A673 (cell line): ENCODE measurements at regions not wholly inside any gene's neighbourhood (a gene's known extent, or its start where the extent isn't known, plus 50 kb on each side); places are given as distances from the start of the nearest gene placed in this dataset.

ENCODE experiments used
- BruUV-seq: library from RNA; stranded (reverse); fragments of 400-500 nt; replicated peaks from 2 replicates; lab custom pipeline; 2021; lab: Mats Ljungman, UMichigan
- CTCF ChIA-PET: fragments of 300-600 bp; sonication (Branson Sonifier 250); formaldehyde crosslinking; loops from one replicate; lab custom pipeline; 2022; ENCODE audit warnings: antibody characterized with exemption; lab: Charles Lee
- POLR2A ChIA-PET: fragments of 300-600 bp; sonication (Branson Sonifier 250); formaldehyde crosslinking; loops from one replicate; lab custom pipeline; 2022; ENCODE audit warnings: antibody characterized with exemption; ENCODE audit not compliant: low non-redundant PET; lab: Charles Lee
- DNase-seq: peaks from one replicate; pipeline ENCODE4 v3.0.0-alpha.2; 2015; ENCODE audit warnings: low spot score
- H3K27ac ChIP-seq: fragments of 200-600 bp; sonication (generic); 2 replicates; pipeline ENCODE4 v1.5.1; 2016; ENCODE audit warnings: mixed run types, low read depth, mild to moderate bottlenecking, mixed read lengths, antibody characterized with exemption, low read length; ENCODE audit not compliant: poor library complexity, severe bottlenecking
- H3K27me3 ChIP-seq: fragments of 200-600 bp; sonication (generic); replicated peaks from 2 replicates; pipeline ENCODE4 v1.6.1; 2017; ENCODE audit warnings: mixed run types, low read depth, mild to moderate bottlenecking, mixed read lengths, antibody characterized with exemption, low read length; ENCODE audit not compliant: insufficient read depth, poor library complexity
- H3K36me3 ChIP-seq: fragments of 200-600 bp; sonication (generic); 2 replicates; pipeline ENCODE4 v1.6.1; 2016; ENCODE audit warnings: mixed run types, mild to moderate bottlenecking, mixed read lengths, antibody characterized with exemption, low read length; ENCODE audit not compliant: insufficient read depth, poor library complexity, severe bottlenecking
- H3K4me1 ChIP-seq: fragments of 200-600 bp; sonication (generic); 2 replicates; pipeline ENCODE4 v1.6.1; 2017; ENCODE audit warnings: mixed run types, mild to moderate bottlenecking, mixed read lengths, antibody characterized with exemption, low read length; ENCODE audit not compliant: insufficient read depth, poor library complexity, severe bottlenecking
- H3K4me3 ChIP-seq: fragments of 200-600 bp; sonication (generic); 2 replicates; pipeline ENCODE4 v1.5.1; 2016; ENCODE audit warnings: low read depth, mixed run types, mild to moderate bottlenecking, mixed read lengths, low read length; ENCODE audit not compliant: poor library complexity, severe bottlenecking
- H3K9me3 ChIP-seq: fragments of 200-600 bp; sonication (generic); 2 replicates; pipeline ENCODE4 v1.6.1; 2016; ENCODE audit warnings: mixed run types, low read depth, mild to moderate bottlenecking, mixed read lengths, antibody characterized with exemption, low read length; ENCODE audit not compliant: poor library complexity, severe bottlenecking
- EZH2 ChIP-seq: fragments of 200-600 bp; sonication (generic); IDR thresholded peaks from 2 replicates; pipeline ENCODE4 v1.6.1; 2017; ENCODE audit warnings: borderline replicate concordance, low read depth, mild to moderate bottlenecking, mixed read lengths, antibody characterized with exemption, low read length; ENCODE audit not compliant: poor library complexity, severe bottlenecking
- intact Hi-C: fragments of 100-400 bp; cut with micrococcal nuclease; formaldehyde crosslinking; loops from one replicate; pipeline ENCODE4 v1.10.0; 2022; ENCODE audit not compliant: unreplicated experiment
- TF ChIP-seq, protein P1 (sequence below): fragments of 300-800, 200-600 bp; sonication (generic); conservative IDR thresholded peaks from 2 replicates; pipeline ENCODE4 v1.5.1; 2017; ENCODE audit warnings: low read depth, mild to moderate bottlenecking, antibody characterized with exemption, low read length, moderate library complexity, mixed read lengths

DNA sequence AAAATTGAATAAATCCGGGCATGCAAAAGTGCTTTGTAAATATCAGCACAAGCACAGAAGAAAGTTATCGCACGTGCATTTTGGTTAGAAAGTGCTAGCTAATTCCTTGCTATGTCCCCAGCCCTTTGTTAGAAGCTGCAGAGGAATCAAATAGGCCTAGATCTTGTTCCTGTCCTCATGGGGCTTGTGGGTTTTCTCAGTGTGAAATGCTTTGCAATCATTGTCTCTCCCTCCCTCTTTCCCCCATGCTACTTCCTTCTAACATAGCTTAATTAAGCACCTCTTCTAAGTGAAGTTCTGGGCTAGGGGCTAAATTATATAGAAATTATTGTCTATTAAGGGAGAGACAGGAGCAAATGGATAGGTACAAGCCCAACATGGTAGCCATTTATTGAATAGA, 271.7 kb downstream of the RPLP1 start:
- CTCF ChIA-PET: no interaction called here

DNA sequence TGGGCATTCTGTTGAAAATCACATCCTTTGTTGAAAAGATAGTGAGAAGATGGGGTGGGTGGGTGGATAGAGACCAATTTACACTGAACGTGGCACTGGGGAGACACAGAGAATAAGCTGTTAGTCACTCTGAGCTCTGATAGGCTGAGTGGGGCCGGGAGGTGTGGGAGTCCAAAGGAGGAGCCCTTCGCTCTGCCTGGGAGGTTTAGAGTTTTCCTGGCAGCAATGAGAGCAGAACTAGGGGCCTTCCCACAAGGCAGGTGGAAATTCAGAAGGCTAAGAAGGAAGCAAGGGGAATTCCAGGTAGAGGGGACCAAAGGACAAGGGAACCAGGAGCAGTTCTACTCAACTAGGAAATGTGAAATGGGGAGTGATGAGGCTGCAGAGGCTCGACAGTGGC, 272.7 kb downstream of the RPLP1 start:
- no peak for TF ChIP-seq EZH2
- TF ChIP-seq, protein P1, sequence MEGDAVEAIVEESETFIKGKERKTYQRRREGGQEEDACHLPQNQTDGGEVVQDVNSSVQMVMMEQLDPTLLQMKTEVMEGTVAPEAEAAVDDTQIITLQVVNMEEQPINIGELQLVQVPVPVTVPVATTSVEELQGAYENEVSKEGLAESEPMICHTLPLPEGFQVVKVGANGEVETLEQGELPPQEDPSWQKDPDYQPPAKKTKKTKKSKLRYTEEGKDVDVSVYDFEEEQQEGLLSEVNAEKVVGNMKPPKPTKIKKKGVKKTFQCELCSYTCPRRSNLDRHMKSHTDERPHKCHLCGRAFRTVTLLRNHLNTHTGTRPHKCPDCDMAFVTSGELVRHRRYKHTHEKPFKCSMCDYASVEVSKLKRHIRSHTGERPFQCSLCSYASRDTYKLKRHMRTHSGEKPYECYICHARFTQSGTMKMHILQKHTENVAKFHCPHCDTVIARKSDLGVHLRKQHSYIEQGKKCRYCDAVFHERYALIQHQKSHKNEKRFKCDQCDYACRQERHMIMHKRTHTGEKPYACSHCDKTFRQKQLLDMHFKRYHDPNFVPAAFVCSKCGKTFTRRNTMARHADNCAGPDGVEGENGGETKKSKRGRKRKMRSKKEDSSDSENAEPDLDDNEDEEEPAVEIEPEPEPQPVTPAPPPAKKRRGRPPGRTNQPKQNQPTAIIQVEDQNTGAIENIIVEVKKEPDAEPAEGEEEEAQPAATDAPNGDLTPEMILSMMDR: no peak
- DNase-seq: no peak
- Histone ChIP-seq H3K9me3 (no peaks in the 10 kb centered on the region), H3K4me3 (no peak overlapping the region), H3K36me3 (no peaks in the 10 kb centered on the region), H3K4me1 (no peaks in the 10 kb centered on the region), H3K27me3 (no peaks in the 10 kb centered on the region), H3K27ac (no peak overlapping the region)
- CTCF ChIA-PET: no interaction called here
- POLR2A ChIA-PET: no interaction called here
- no TSS peak for BruUV-seq
- intact Hi-C loops: loop anchor here (5.0 kb wide), 2 partner anchors 203 to 248 kb away; no protein-coding TSS in a partner anchor

More for the DNA sequence above, 271.7 kb downstream of the RPLP1 start:
- no TSS peak for BruUV-seq
- H3K4me3 ChIP-seq: no peak overlapping the region
- no peaks in the 10 kb centered on the region for H3K27me3 ChIP-seq
- POLR2A ChIA-PET: interaction anchor here (0.6 kb wide), 1 partner anchor 271 kb away, joined by 3 read pairs; no protein-coding TSS in a partner anchor
- H3K9me3 ChIP-seq: no peaks in the 10 kb centered on the region
- H3K27ac ChIP-seq: no peak overlapping the region
- intact Hi-C loops: no loop called here
- H3K36me3 ChIP-seq: no peaks in the 10 kb centered on the region
- DNase-seq: no peak
- no peaks in the 10 kb centered on the region for H3K4me1 ChIP-seq
- TF ChIP-seq, protein P1: no peak
- no peak for TF ChIP-seq EZH2

DNA sequence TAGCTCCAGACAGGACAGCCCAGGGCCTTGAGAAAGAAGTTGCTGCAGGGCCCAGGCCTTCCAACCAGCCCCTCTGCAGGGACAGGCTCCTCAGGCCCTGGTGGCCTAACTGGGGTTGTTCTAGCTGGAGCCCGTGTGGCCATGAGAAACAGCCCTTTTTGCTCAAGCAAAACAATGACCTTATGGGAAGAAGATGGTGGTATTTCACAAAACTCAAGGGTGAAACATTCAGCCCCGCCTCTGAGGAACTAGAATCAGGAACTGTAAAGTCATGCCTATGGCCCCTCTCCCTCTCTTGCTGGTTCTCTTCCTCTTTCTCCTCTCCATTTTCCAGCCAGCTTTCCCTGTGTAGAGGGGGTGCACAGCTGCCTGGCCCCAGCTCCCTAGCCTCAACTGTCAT, 273.3 kb downstream of the RPLP1 start:
- H3K9me3 ChIP-seq: no peaks in the 10 kb centered on the region
- H3K27ac ChIP-seq: no peak overlapping the region
- CTCF ChIA-PET: no interaction called here
- no peaks in the 10 kb centered on the region for H3K4me1 ChIP-seq
- H3K36me3 ChIP-seq: no peaks in the 10 kb centered on the region
- no peak overlapping the region for H3K4me3 ChIP-seq
- DNase-seq: no peak
- no TSS peak for BruUV-seq
- no peaks in the 10 kb centered on the region for H3K27me3 ChIP-seq
- no peak for TF ChIP-seq EZH2
- TF ChIP-seq, protein P1: no peak
- POLR2A ChIA-PET: interaction anchor here (0.7 kb wide), 1 partner anchor 412 kb away, joined by 3 read pairs; no protein-coding TSS in a partner anchor
- intact Hi-C loops: loop anchor here (5.0 kb wide), 2 partner anchors 204 to 249 kb away; no protein-coding TSS in a partner anchor
